Sigmoid colon (tissue), 6 donors: ENCODE measurements at regions not wholly inside any gene's neighbourhood (a gene's known extent, or its start where the extent isn't known, plus 50 kb on each side); places are given as distances from the start of the nearest gene placed in this dataset.

Source experiments
- DNase-seq: peaks from one replicate; pipeline ENCODE4 v3.0.0-alpha.2; 2019
- H3K27ac ChIP-seq, 4 donors: fragments of 200-600 bp; sonication (generic); one replicate each; pipeline ENCODE4 v1.5.1; 2016 to 2019; ENCODE audit warnings: mild to moderate bottlenecking in 1 of 4
- H3K27me3 ChIP-seq, 3 donors: fragments of 200-600 bp; sonication (generic); one replicate each; pipeline ENCODE4 v1.5.1; 2019; ENCODE audit warnings: mild to moderate bottlenecking in 1 of 3
- H3K36me3 ChIP-seq, 4 donors: fragments of 200-600 bp; sonication (generic); one replicate each; pipeline ENCODE4 v1.5.1; 2016 to 2019
- H3K4me1 ChIP-seq, 4 donors: fragments of 200-600 bp; sonication (generic); one replicate each; pipeline ENCODE4 v1.5.1; 2017 to 2019
- H3K4me3 ChIP-seq, 4 donors: fragments of 200-600 bp; sonication (generic); one replicate each; pipeline ENCODE4 v1.5.1; 2017 to 2019; ENCODE audit warnings: mild to moderate bottlenecking in 2 of 4, moderate library complexity in 1 of 4
- H3K9me3 ChIP-seq, 4 donors: fragments of 200-600 bp in 3 of 4; sonication (generic) in 3 of 4; one replicate each; pipeline versions ENCODE4 v1.5.1 to v1.6.1; 2013 to 2019
- CTCF ChIP-seq, 4 experiments: fragments of 450-650 bp in 3 of 4; fragments of 200-600 bp in 1 of 4; IDR thresholded peaks; one replicate each; pipeline ENCODE4 v1.5.1; 2016 to 2019; ENCODE audit warnings: antibody characterized with exemption in 4 of 4, mild to moderate bottlenecking in 3 of 4, moderate library complexity in 2 of 4
- EP300 ChIP-seq, 4 donors: sonication (generic); formaldehyde crosslinking; IDR thresholded peaks; one replicate each; pipeline ENCODE4 v1.6.1; 2017; ENCODE audit warnings: antibody characterized with exemption in 4 of 4
- POLR2A ChIP-seq, 2 donors: fragments of 450-650 bp; IDR thresholded peaks; one replicate each; pipeline ENCODE4 v1.6.1; 2016; ENCODE audit warnings: antibody characterized with exemption in 2 of 2, mild to moderate bottlenecking in 2 of 2, moderate library complexity in 2 of 2
- POLR2AphosphoS5 ChIP-seq, 4 donors: sonication (generic); formaldehyde crosslinking; IDR thresholded peaks; one replicate each; pipeline ENCODE4 v1.6.1; 2017; ENCODE audit warnings: antibody characterized with exemption in 4 of 4
- WGBS, 2 donors: extraction: QIAGEN DNeasy Blood & Tissue Kit; methylation state at CpG; one replicate each; pipeline ENCODE4 v1.1.7; 2013; 5-methylcytosine and 5-hydroxymethylcytosine counted together
- intact Hi-C: fragments of 100-400 bp; cut with DNase I; formaldehyde crosslinking; loops from one replicate; pipeline ENCODE4 v1.15.1; 2023
- donor health status: healthy with polysubstance abuse.
- donor health status: healthy.

- Histone ChIP-seq H3K9me3 (no peaks in the 10 kb centered on the region), H3K27ac (no peak overlapping the region), H3K4me1 (no peaks in the 10 kb centered on the region), H3K4me3 (no peak overlapping the region), H3K36me3 (no peaks in the 10 kb centered on the region), H3K27me3 (no peaks in the 10 kb centered on the region)
- DNase-seq, result no peak
- TF ChIP-seq EP300 (IDR thresholded peaks at IDR 0.05), result no peak
- TF ChIP-seq POLR2AphosphoS5 (IDR thresholded peaks at IDR 0.05), result no peak
- no peak for TF ChIP-seq CTCF (IDR thresholded peaks at IDR 0.05)
- intact Hi-C loops, result no loop called here
- WGBS, 2 donors, result 38 to 66% methylated on average over 3 of the region's 3 CpGs
Measured at GRCh38 chr3:82198009-82198408, 436.6 kb upstream of the GBE1 start.

- DNase-seq, result no peak
- intact Hi-C loops, result no loop called here
- TF ChIP-seq POLR2AphosphoS5 (IDR thresholded peaks at IDR 0.05), result no peak
- no peak for TF ChIP-seq CTCF (IDR thresholded peaks at IDR 0.05)
- no peak for TF ChIP-seq EP300 (IDR thresholded peaks at IDR 0.05)
- TF ChIP-seq POLR2A (IDR thresholded peaks at IDR 0.05), result no peak
- no peaks in the 10 kb centered on the region for H3K4me1 ChIP-seq
- H3K9me3 ChIP-seq, result no peaks in the 10 kb centered on the region
- no peak overlapping the region for H3K4me3 ChIP-seq
- no peaks in the 10 kb centered on the region for H3K36me3 ChIP-seq
- no peak overlapping the region for H3K27ac ChIP-seq
- no peaks in the 10 kb centered on the region for H3K27me3 ChIP-seq
Measured at GRCh38 chr3:82196645-82197044, 435.2 kb upstream of the GBE1 start.

- intact Hi-C loops, result no loop called here
- no peaks in the 10 kb centered on the region for H3K4me1 ChIP-seq
- no peaks in the 10 kb centered on the region for H3K36me3 ChIP-seq
- TF ChIP-seq POLR2A (IDR thresholded peaks at IDR 0.05) (no peak), EP300 (IDR thresholded peaks at IDR 0.05) (no peak), CTCF (IDR thresholded peaks at IDR 0.05) (no peak), POLR2AphosphoS5 (IDR thresholded peaks at IDR 0.05) (no peak)
- no peak for DNase-seq
- H3K27me3 ChIP-seq, result no peaks in the 10 kb centered on the region
- no peak overlapping the region for H3K27ac ChIP-seq
- H3K4me3 ChIP-seq, result no peak overlapping the region
- no peaks in the 10 kb centered on the region for H3K9me3 ChIP-seq
- WGBS, 2 donors, result 39 to 59% methylated on average over 2 of the region's 2 CpGs
Measured at GRCh38 chr3:82194870-82195269, 433.4 kb upstream of the GBE1 start.

- Histone ChIP-seq H3K4me1 (no peaks in the 10 kb centered on the region), H3K9me3 (no peaks in the 10 kb centered on the region), H3K27ac (no peak overlapping the region), H3K27me3 (no peaks in the 10 kb centered on the region), H3K4me3 (no peak overlapping the region), H3K36me3 (no peaks in the 10 kb centered on the region)
- 73 to 82% methylated on average over 7 of the region's 7 CpGs for WGBS, 2 donors
- DNase-seq, result no peak
- intact Hi-C loops, result no loop called here
- TF ChIP-seq POLR2AphosphoS5 (IDR thresholded peaks at IDR 0.05) (no peak), CTCF (IDR thresholded peaks at IDR 0.05) (no peak)
Measured at GRCh38 chr3:82186017-82186416, 424.6 kb upstream of the GBE1 start.

GRCh38 chr3:82179291-82179690 lies 417.8 kb upstream of the GBE1 start:
- TF ChIP-seq POLR2AphosphoS5 (IDR thresholded peaks at IDR 0.05), result no peak
- TF ChIP-seq CTCF (IDR thresholded peaks at IDR 0.05), result no peak
- TF ChIP-seq EP300 (IDR thresholded peaks at IDR 0.05), result no peak
- no peak for TF ChIP-seq POLR2A (IDR thresholded peaks at IDR 0.05)
- intact Hi-C loops, result no loop called here
- Histone ChIP-seq H3K36me3 (no peaks in the 10 kb centered on the region), H3K27ac (no peak overlapping the region), H3K9me3 (no peaks in the 10 kb centered on the region), H3K4me1 (peaks cover 0 to 14% (median 0%) of the 10 kb centered on the region in 4 donors), H3K4me3 (no peak overlapping the region), H3K27me3 (no peaks in the 10 kb centered on the region)
- WGBS, 2 donors, result 54 to 70% methylated on average over 3 of the region's 3 CpGs
- DNase-seq, result no peak
